H9 (cell line): ENCODE measurements at regions not wholly inside any gene's neighbourhood (a gene's known extent, or its start where the extent isn't known, plus 50 kb on each side); places are given as distances from the start of the nearest gene placed in this dataset.

Experiments
- DNase-seq: peaks from one replicate; pipeline ENCODE4 v3.0.0-alpha.2; 2017
- H2AFZ ChIP-seq: one replicate; pipeline ENCODE4 v1.6.1; 2013; ENCODE audit warnings: mild to moderate bottlenecking, low read length, control low read depth, moderate library complexity
- H2AK5ac ChIP-seq: 2 replicates; pipeline ENCODE4 v1.6.1; 2013; ENCODE audit warnings: low read length, control low read depth, mixed read lengths; ENCODE audit not compliant: insufficient read length
- H2BK120ac ChIP-seq: one replicate; pipeline ENCODE4 v1.6.1; 2013; ENCODE audit warnings: low read depth, mild to moderate bottlenecking, low read length, control low read depth, inconsistent platforms; ENCODE audit not compliant: poor library complexity, severe bottlenecking
- H2BK12ac ChIP-seq: 2 replicates; pipeline ENCODE4 v1.6.1; 2013; ENCODE audit warnings: low read length, control low read depth, mixed read lengths, low read depth; ENCODE audit not compliant: insufficient read length
- H2BK15ac ChIP-seq: 2 replicates; pipeline ENCODE4 v1.6.1; 2013; ENCODE audit warnings: low read depth, low read length, control low read depth
- H2BK20ac ChIP-seq: one replicate; pipeline ENCODE4 v1.6.1; 2013; ENCODE audit warnings: low read depth, mild to moderate bottlenecking, low read length, control low read depth, inconsistent platforms; ENCODE audit not compliant: poor library complexity, severe bottlenecking
- H2BK5ac ChIP-seq: 2 replicates; pipeline ENCODE4 v1.6.1; 2013; ENCODE audit warnings: low read length, control low read depth, mixed read lengths; ENCODE audit not compliant: insufficient read length
- H3K14ac ChIP-seq: 2 replicates; pipeline ENCODE4 v1.6.1; 2013; ENCODE audit warnings: low read length, control low read depth; ENCODE audit not compliant: insufficient read depth
- H3K18ac ChIP-seq: 2 replicates; pipeline ENCODE4 v1.6.1; 2013; ENCODE audit warnings: low read depth, mild to moderate bottlenecking, mixed read lengths, low read length, control low read depth; ENCODE audit not compliant: insufficient read length
- H3K23ac ChIP-seq: 2 replicates; pipeline ENCODE4 v1.6.1; 2013; ENCODE audit warnings: low read length, control low read depth, mixed read lengths, low read depth; ENCODE audit not compliant: insufficient read length
- H3K23me2 ChIP-seq: 2 replicates; pipeline ENCODE4 v1.6.1; 2013; ENCODE audit warnings: low read depth, mild to moderate bottlenecking, mixed read lengths, low read length, control low read depth; ENCODE audit not compliant: insufficient read length, poor library complexity, severe bottlenecking
- H3K27ac ChIP-seq: 2 replicates; pipeline ENCODE4 v1.5.1; 2013; ENCODE audit warnings: low read length, control low read depth, mixed read lengths, low read depth; ENCODE audit not compliant: insufficient read length
- H3K27me3 ChIP-seq: 2 replicates; pipeline ENCODE4 v1.6.1; 2013; ENCODE audit warnings: low read length, control low read depth, inconsistent platforms; ENCODE audit not compliant: insufficient read depth
- H3K4ac ChIP-seq: 2 replicates; pipeline ENCODE4 v1.6.1; 2013; ENCODE audit warnings: low read depth, mild to moderate bottlenecking, control low read depth, inconsistent platforms, low read length, moderate library complexity
- H3K4me1 ChIP-seq: 2 replicates; pipeline ENCODE4 v1.6.1; 2013; ENCODE audit warnings: low read length, control low read depth, inconsistent platforms; ENCODE audit not compliant: insufficient read depth
- H3K4me2 ChIP-seq: 2 replicates; pipeline ENCODE4 v1.6.1; 2013; ENCODE audit warnings: low read length, control low read depth, mixed read lengths; ENCODE audit not compliant: insufficient read length, insufficient read depth
- H3K56ac ChIP-seq: 2 replicates; pipeline ENCODE4 v1.6.1; 2013; ENCODE audit warnings: low read depth, mild to moderate bottlenecking, mixed read lengths, low read length, control low read depth; ENCODE audit not compliant: insufficient read length
- H3K79me1 ChIP-seq: 2 replicates; pipeline ENCODE4 v1.6.1; 2013; ENCODE audit warnings: low read depth, mild to moderate bottlenecking, moderate library complexity, low read length, control low read depth, inconsistent platforms; ENCODE audit not compliant: insufficient read depth, poor library complexity, severe bottlenecking
- H3K79me2 ChIP-seq: 2 replicates; pipeline ENCODE4 v1.6.1; 2013; ENCODE audit warnings: low read length, control low read depth, inconsistent platforms; ENCODE audit not compliant: insufficient read depth
- H3K9ac ChIP-seq: 2 replicates; pipeline ENCODE4 v1.6.1; 2013; ENCODE audit warnings: low read length, control low read depth, mixed read lengths; ENCODE audit not compliant: insufficient read length; ENCODE audit errors: extremely low read depth
- H3K9me3 ChIP-seq: one replicate; pipeline ENCODE4 v1.6.1; 2013; ENCODE audit warnings: low read depth, low read length, inconsistent platforms; ENCODE audit not compliant: control insufficient read depth
- H3T11ph ChIP-seq: one replicate; pipeline ENCODE4 v1.6.1; 2013; ENCODE audit warnings: mild to moderate bottlenecking, low read length, control low read depth, inconsistent platforms
- H4K20me1 ChIP-seq: one replicate; pipeline ENCODE4 v1.6.1; 2013; ENCODE audit not compliant: control insufficient read depth, insufficient read length, insufficient read depth
- H4K5ac ChIP-seq: 2 replicates; pipeline ENCODE4 v1.6.1; 2013; ENCODE audit warnings: low read depth, mild to moderate bottlenecking, mixed read lengths, low read length, control low read depth; ENCODE audit not compliant: insufficient read length
- H4K8ac ChIP-seq: replicated peaks from 2 replicates; pipeline ENCODE4 v1.6.1; 2013; ENCODE audit warnings: low read length, control low read depth, mixed read lengths, low read depth; ENCODE audit not compliant: insufficient read length
- H4K91ac ChIP-seq: 2 replicates; pipeline ENCODE4 v1.6.1; 2013; ENCODE audit warnings: low read depth, mild to moderate bottlenecking, moderate library complexity, mixed read lengths, low read length, control low read depth; ENCODE audit not compliant: insufficient read length
- H3K27ac Mint-ChIP-seq, 3 experiments: 2 replicates in 2 of 3; 3 replicates in 1 of 3; pipeline ENCODE4 v1.8.0; 2020 to 2021; ENCODE audit warnings: mixed read lengths in 3 of 3, mild to moderate bottlenecking in 1 of 3, moderate library complexity in 1 of 3
- H3K27me3 Mint-ChIP-seq: 2 replicates; pipeline ENCODE4 v1.8.0; 2021; ENCODE audit warnings: low read depth, mild to moderate bottlenecking, moderate library complexity, mixed read lengths
- H3K36me3 Mint-ChIP-seq, 3 experiments: 2 replicates in 2 of 3; 3 replicates in 1 of 3; pipeline ENCODE4 v1.8.0; 2020 to 2021; ENCODE audit warnings: low read depth in 3 of 3, mixed read lengths in 3 of 3; ENCODE audit not compliant: insufficient read depth in 1 of 3
- H3K4me1 Mint-ChIP-seq, 2 experiments: 2 replicates each; pipeline ENCODE4 v1.8.0; 2020; ENCODE audit warnings: mixed read lengths in 2 of 2
- H3K4me3 Mint-ChIP-seq, 2 experiments: 2 replicates in 1 of 2; 3 replicates in 1 of 2; pipeline ENCODE4 v1.8.0; 2020 to 2021; ENCODE audit warnings: mild to moderate bottlenecking in 2 of 2, mixed read lengths in 2 of 2, moderate library complexity in 1 of 2
- H3K9me3 Mint-ChIP-seq, 2 experiments: 2 replicates in 1 of 2; 3 replicates in 1 of 2; pipeline ENCODE4 v1.8.0; 2020; ENCODE audit warnings: mild to moderate bottlenecking in 2 of 2, mixed read lengths in 2 of 2, moderate library complexity in 1 of 2
- TF ChIP-seq, protein P1 (sequence below): fragments of 200-600 bp; sonication (generic); conservative IDR thresholded peaks from 3 replicates; pipeline ENCODE4 v1.8.0; 2021; ENCODE audit warnings: antibody characterized with exemption, mild to moderate bottlenecking

DNA sequence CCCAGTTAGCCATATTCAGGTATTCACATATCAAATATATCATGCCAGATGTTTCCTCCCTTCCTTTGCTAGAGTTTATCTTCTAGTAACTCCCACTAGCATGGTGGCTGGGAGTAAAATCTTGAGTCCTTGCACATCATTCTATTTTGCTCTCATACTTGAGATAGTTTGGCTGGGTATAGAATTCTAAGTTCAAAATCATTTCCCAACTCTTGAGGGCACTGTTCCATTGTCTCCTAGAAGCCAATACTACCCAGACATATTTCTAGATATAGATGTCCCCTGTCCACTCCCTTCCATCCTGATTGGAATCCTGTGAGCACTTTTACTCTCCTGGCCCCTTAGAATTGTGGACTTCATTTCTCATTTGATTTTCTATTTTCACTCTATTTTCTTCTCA, 104.7 kb downstream of the ZFP64 start:
- peaks cover 38 to 63% (median 62%) of the 10 kb centered on the region in 3 experiments for H3K36me3 Mint-ChIP-seq

More for the DNA sequence above, 104.7 kb downstream of the ZFP64 start:
- no peak overlapping the region for H2AFZ ChIP-seq
- no peak overlapping the region for H2BK15ac ChIP-seq
- H3K27ac ChIP-seq = no peak overlapping the region
- H2BK5ac ChIP-seq = no peak overlapping the region
- H3K56ac ChIP-seq = no peak overlapping the region
- no peak overlapping the region for H2BK20ac ChIP-seq
- H3K4ac ChIP-seq = no peak overlapping the region
- H3K27me3 ChIP-seq = no peaks in the 10 kb centered on the region
- no peak overlapping the region for H4K91ac ChIP-seq
- H3K4me2 ChIP-seq = no peak overlapping the region
- no peaks in the 10 kb centered on the region for H4K20me1 ChIP-seq
- no peaks in the 10 kb centered on the region for H3K79me1 ChIP-seq
- Mint-ChIP-seq H3K27ac (no peak overlapping the region), H3K4me3 (no peak overlapping the region), H3K4me1 (peaks cover 16 to 20% of the 10 kb centered on the region in 2 experiments), H3K9me3 (peaks cover 14 to 16% of the 10 kb centered on the region in 2 experiments), H3K27me3 (no peaks in the 10 kb centered on the region; the same call in 1 of the 2 replicates)
- no peak overlapping the region for H4K5ac ChIP-seq
- no peak overlapping the region for H3T11ph ChIP-seq
- no peak overlapping the region for H3K9ac ChIP-seq
- no peaks in the 10 kb centered on the region for H3K23me2 ChIP-seq
- no peak for DNase-seq
- H2BK12ac ChIP-seq = no peak overlapping the region
- H3K4me1 ChIP-seq = no peaks in the 10 kb centered on the region
- no peak overlapping the region for H2BK120ac ChIP-seq
- H3K9me3 ChIP-seq = peaks cover 9% of the 10 kb centered on the region
- no peak overlapping the region for H4K8ac ChIP-seq
- no peak overlapping the region for H3K14ac ChIP-seq
- H3K79me2 ChIP-seq = no peaks in the 10 kb centered on the region
- H3K23ac ChIP-seq = no peak overlapping the region
- H2AK5ac ChIP-seq = no peak overlapping the region
- H3K18ac ChIP-seq = no peak overlapping the region
- TF ChIP-seq, protein P1, sequence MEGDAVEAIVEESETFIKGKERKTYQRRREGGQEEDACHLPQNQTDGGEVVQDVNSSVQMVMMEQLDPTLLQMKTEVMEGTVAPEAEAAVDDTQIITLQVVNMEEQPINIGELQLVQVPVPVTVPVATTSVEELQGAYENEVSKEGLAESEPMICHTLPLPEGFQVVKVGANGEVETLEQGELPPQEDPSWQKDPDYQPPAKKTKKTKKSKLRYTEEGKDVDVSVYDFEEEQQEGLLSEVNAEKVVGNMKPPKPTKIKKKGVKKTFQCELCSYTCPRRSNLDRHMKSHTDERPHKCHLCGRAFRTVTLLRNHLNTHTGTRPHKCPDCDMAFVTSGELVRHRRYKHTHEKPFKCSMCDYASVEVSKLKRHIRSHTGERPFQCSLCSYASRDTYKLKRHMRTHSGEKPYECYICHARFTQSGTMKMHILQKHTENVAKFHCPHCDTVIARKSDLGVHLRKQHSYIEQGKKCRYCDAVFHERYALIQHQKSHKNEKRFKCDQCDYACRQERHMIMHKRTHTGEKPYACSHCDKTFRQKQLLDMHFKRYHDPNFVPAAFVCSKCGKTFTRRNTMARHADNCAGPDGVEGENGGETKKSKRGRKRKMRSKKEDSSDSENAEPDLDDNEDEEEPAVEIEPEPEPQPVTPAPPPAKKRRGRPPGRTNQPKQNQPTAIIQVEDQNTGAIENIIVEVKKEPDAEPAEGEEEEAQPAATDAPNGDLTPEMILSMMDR = no peak
